ENCODE measurements at regions not wholly inside any gene's neighbourhood (a gene's known extent, or its start where the extent isn't known, plus 50 kb on each side); places are given as distances from the start of the nearest gene placed in this dataset.

GRCh38 chr7:108736221-108736891, 166.7 kb downstream of the DNAJB9 start:
- TF ChIP-seq CTCF (IDR thresholded peaks at IDR 0.05) (no peak), POLR2A (IDR thresholded peaks at IDR 0.05) (no peak)

Data from right lobe of liver (tissue), 4 donors.